RWPE2 (cell line): ENCODE measurements at regions not wholly inside any gene's neighbourhood (a gene's known extent, or its start where the extent isn't known, plus 50 kb on each side); places are given as distances from the start of the nearest gene placed in this dataset.

Experiments used
- ATAC-seq: fragments of 200-7000 bp; cut with Tn5 transposase; 3 replicates; pipeline ENCODE4 v1.9.1; 2021; ENCODE audit warnings: low read depth
- DNase-seq: peaks from one replicate; pipeline ENCODE4 v3.0.0-alpha.2; 2020; ENCODE audit warnings: low spot score
- H3K27ac ChIP-seq: fragments of 450-650 bp; 2 replicates; pipeline ENCODE4 v1.5.1; 2017; ENCODE audit warnings: mild to moderate bottlenecking; ENCODE audit not compliant: poor library complexity, severe bottlenecking
- H3K27me3 ChIP-seq: fragments of 250-450 bp; sonication (Bioruptor Pico); 2 replicates; pipeline ENCODE4 v1.5.1; 2021; ENCODE audit warnings: mild to moderate bottlenecking, moderate library complexity; ENCODE audit not compliant: insufficient read depth, poor library complexity, severe bottlenecking
- H3K36me3 ChIP-seq: fragments of 250-450 bp; sonication (Bioruptor Pico); 2 replicates; pipeline ENCODE4 v1.5.1; 2020; ENCODE audit warnings: low read depth, mild to moderate bottlenecking, moderate library complexity
- H3K4me1 ChIP-seq: fragments of 250-450 bp; sonication (Bioruptor Pico); 2 replicates; pipeline ENCODE4 v1.5.1; 2021; ENCODE audit warnings: mild to moderate bottlenecking, moderate library complexity; ENCODE audit not compliant: insufficient read depth, poor library complexity, severe bottlenecking
- H3K4me3 ChIP-seq: fragments of 250-450 bp; sonication (Bioruptor Pico); 2 replicates; pipeline ENCODE4 v1.5.1; 2021; ENCODE audit warnings: mild to moderate bottlenecking, moderate library complexity; ENCODE audit not compliant: severe bottlenecking
- H3K9me3 ChIP-seq: fragments of 250-450 bp; sonication (Bioruptor Pico); 2 replicates; pipeline ENCODE4 v1.5.1; 2021; ENCODE audit warnings: mild to moderate bottlenecking, moderate library complexity; ENCODE audit not compliant: severe bottlenecking
- TF ChIP-seq, protein P1 (sequence below): fragments of 450-650 bp; IDR thresholded peaks from one replicate; pipeline ENCODE4 v1.5.1; 2017; ENCODE audit warnings: mild to moderate bottlenecking, moderate library complexity; ENCODE audit not compliant: poor library complexity, severe bottlenecking

DNA sequence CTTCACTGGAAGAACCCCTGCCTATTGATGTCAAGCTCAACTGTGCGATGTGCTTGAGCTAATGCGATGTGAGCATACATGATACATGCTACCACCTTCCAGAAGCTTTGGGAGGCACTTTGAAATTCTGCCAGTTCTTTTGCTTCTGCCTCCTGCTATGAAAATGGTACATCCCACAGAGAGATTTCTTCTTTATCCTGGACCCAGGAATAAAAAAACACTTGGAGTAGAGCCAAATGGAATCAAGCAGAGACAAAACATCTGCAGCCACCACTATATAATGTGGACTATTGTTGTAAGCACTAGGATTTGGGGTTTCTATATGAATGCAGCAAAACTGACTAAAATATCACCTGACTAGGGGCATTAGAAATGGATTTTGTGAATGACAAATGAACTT lies 119.9 kb upstream of the GAP43 start:
- TF ChIP-seq, protein P1, sequence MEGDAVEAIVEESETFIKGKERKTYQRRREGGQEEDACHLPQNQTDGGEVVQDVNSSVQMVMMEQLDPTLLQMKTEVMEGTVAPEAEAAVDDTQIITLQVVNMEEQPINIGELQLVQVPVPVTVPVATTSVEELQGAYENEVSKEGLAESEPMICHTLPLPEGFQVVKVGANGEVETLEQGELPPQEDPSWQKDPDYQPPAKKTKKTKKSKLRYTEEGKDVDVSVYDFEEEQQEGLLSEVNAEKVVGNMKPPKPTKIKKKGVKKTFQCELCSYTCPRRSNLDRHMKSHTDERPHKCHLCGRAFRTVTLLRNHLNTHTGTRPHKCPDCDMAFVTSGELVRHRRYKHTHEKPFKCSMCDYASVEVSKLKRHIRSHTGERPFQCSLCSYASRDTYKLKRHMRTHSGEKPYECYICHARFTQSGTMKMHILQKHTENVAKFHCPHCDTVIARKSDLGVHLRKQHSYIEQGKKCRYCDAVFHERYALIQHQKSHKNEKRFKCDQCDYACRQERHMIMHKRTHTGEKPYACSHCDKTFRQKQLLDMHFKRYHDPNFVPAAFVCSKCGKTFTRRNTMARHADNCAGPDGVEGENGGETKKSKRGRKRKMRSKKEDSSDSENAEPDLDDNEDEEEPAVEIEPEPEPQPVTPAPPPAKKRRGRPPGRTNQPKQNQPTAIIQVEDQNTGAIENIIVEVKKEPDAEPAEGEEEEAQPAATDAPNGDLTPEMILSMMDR = no peak
- Histone ChIP-seq H3K4me1 (no peaks in the 10 kb centered on the region), H3K9me3 (no peaks in the 10 kb centered on the region), H3K27me3 (no peaks in the 10 kb centered on the region), H3K36me3 (no peaks in the 10 kb centered on the region), H3K4me3 (no peak overlapping the region), H3K27ac (no peak overlapping the region)
- ATAC-seq (no peak), DNase-seq (no peak)

DNA sequence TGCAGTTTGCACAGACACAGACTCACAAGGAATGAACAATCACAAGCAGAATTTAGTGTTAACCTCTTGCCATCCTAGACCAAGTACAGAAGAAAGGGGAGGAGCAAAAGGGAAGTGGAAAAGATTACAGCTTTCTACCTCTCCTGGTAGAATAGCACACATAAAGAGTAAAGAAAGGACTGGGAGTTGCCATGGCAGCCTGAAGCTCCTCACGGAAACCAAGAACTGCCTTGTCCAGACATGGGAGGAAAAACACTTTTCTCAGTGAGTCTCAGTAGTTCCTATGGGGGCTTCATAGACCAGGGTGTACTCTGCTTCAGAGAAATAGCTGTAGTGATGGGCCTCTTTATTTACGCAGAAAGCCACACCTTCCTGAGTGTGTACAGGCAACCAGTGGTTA lies 114.7 kb upstream of the GAP43 start:
- ATAC-seq (no peak), DNase-seq (no peak)
- Histone ChIP-seq H3K27me3 (no peaks in the 10 kb centered on the region), H3K36me3 (no peaks in the 10 kb centered on the region), H3K27ac (no peak overlapping the region), H3K4me3 (no peak overlapping the region), H3K9me3 (no peaks in the 10 kb centered on the region), H3K4me1 (peaks cover 5% of the 10 kb centered on the region)
- TF ChIP-seq, protein P1 = no peak

DNA sequence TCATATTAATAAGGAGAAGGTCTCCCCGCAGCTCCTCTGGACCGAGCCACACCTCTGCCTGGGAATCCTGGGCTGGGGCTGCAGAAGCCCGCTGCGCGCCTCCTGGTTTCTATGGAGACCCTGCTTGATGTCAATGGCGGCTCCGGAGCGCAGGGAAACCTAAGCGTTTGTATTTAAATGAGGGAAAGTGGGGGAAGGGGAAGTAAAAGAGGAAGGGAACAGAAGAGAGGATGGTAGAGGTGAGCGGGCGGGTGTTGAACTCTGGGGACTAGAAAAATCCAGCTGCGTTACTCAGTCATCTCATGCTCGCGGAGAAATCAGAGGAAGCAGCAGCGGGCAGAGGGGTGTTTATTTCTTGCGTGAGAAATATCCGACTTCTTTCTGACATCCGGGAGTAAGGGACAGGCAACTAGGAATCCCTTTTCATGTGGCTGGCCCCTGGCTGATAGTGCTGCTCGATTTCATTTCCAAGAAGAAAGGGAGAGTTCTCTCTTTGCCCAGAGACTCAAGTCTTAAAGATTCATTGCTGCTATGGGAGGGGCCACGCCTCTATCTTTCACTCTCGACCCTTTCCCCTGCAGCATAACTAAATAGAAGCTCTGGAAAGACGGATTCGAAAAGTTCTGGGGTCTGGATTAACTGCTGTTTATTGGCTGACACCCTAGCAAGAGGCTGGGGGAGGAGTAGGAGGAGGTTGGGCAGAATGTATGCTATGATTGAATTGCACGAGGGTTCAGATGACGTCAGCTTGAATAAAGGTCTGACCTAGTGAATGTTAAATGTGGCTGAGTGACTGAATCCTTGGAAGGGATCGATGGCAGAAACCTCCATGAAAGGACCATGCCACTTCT lies 110.5 kb upstream of the GAP43 start:
- no peak for DNase-seq

DNA sequence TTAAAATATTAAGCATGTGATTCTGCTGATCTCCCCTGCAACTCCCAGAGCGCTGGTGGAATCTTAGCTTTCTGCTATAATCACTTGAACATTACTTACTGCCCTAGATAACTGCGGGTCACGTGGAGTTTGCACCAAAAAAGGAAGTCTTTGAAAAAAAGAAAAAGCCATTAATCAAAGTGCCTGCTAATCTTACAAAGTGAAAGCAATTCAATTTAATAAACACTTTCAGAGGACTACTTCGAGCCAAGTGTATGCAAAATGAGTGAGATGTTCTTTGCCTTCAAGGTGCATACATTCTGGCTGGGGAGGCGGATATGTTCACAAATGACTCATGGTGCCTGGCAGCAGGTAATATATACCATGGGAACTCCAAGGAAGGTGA lies 109.9 kb upstream of the GAP43 start:
- Histone ChIP-seq H3K9me3 (no peaks in the 10 kb centered on the region), H3K4me1 (peaks cover 12% of the 10 kb centered on the region), H3K4me3 (no peak overlapping the region), H3K36me3 (no peaks in the 10 kb centered on the region), H3K27me3 (no peaks in the 10 kb centered on the region), H3K27ac (no peak overlapping the region)
- DNase-seq (no peak), ATAC-seq (peak; percentile 29; the same call in 1 of the 3 replicates)
- TF ChIP-seq, protein P1 = no peak

More for the DNA sequence above, 110.5 kb upstream of the GAP43 start:
- TF ChIP-seq, protein P1 = no peak
- H3K36me3 ChIP-seq = no peaks in the 10 kb centered on the region
- H3K27me3 ChIP-seq = no peaks in the 10 kb centered on the region
- H3K27ac ChIP-seq = no peak overlapping the region
- ATAC-seq = peak; percentile 60
- H3K4me1 ChIP-seq = peaks cover 6% of the 10 kb centered on the region
- peak overlapping the region; percentile 19 for H3K4me3 ChIP-seq
- no peaks in the 10 kb centered on the region for H3K9me3 ChIP-seq

DNA sequence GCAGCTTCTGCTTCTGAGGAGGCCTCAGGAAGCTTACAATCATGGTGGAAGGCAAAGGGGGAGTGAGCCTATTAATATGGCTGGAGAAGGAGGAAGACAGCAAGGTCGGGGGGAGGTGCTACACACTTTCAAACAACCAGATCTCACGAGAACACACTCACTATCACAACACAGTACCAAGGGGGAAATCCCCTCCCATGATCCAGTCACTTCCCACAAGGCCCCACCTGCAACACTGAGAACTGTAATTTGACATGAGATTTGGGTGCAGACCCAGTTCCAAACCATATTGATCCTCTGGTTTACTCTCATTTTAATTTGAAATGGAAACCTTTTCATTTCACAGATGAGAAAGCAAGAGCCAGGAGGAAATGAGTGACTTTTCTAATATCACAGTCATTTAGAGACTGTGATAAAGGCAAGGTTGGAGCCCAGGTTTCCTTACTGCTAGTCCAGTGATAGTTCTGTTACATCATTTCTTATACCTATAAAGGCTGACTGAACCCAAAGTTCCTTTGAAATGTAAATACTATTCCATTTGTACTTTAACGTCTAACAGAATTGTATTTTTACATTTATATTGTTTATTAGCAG lies 105.8 kb upstream of the GAP43 start:
- peaks cover 13% of the 10 kb centered on the region for H3K4me1 ChIP-seq
- H3K36me3 ChIP-seq = no peaks in the 10 kb centered on the region
- peak overlapping the region; percentile 65 for H3K27ac ChIP-seq
- TF ChIP-seq, protein P1 = no peak
- no peak overlapping the region for H3K4me3 ChIP-seq
- no peaks in the 10 kb centered on the region for H3K9me3 ChIP-seq
- H3K27me3 ChIP-seq = no peaks in the 10 kb centered on the region
- DNase-seq (no peak), ATAC-seq (no peak)
